ENCODE measurements at regions not wholly inside any gene's neighbourhood (a gene's known extent, or its start where the extent isn't known, plus 50 kb on each side); places are given as distances from the start of the nearest gene placed in this dataset.

GRCh38 chr11:79932612-79933011 lies 491.8 kb upstream of the TENM4 start:
- no peak for TF ChIP-seq CTCF (conservative IDR thresholded peaks at IDR 0.05; ENCODE audit: low read depth, low read length)
- no peak for TF ChIP-seq RAD21 (IDR thresholded peaks at IDR 0.05; ENCODE audit: low read length)
- no peak for TF ChIP-seq USF2 (IDR thresholded peaks at IDR 0.05; ENCODE audit: low read depth, low read length)
- TF ChIP-seq POLR2A (IDR thresholded peaks at IDR 0.05; ENCODE audit: low read depth, low read length) = no peak
- no peak for TF ChIP-seq RFX5 (IDR thresholded peaks at IDR 0.05; ENCODE audit: low read depth, low read length)
- TF ChIP-seq FOS (IDR thresholded peaks at IDR 0.05; ENCODE audit: low read depth, low read length) = no peak
- no peak for TF ChIP-seq BHLHE40 (IDR thresholded peaks at IDR 0.05; ENCODE audit: low read depth, low read length)
- no peak for TF ChIP-seq RCOR1 (IDR thresholded peaks at IDR 0.05; ENCODE audit: insufficient replicate concordance, low read length)
- TF ChIP-seq MAFK (IDR thresholded peaks at IDR 0.05; ENCODE audit: low read depth, low read length) = no peak
- TF ChIP-seq CEBPB (IDR thresholded peaks at IDR 0.05; ENCODE audit: low read depth, low read length) = no peak
- no peak for TF ChIP-seq SMC3 (IDR thresholded peaks at IDR 0.05; ENCODE audit: low read depth, low read length)
- no peak for TF ChIP-seq NFE2L2 (IDR thresholded peaks at IDR 0.05; ENCODE audit: low read depth, low read length)
- no peak for TF ChIP-seq CHD1 (IDR thresholded peaks at IDR 0.05; ENCODE audit: low read depth, low read length)
- no peak for TF ChIP-seq ELK1 (IDR thresholded peaks at IDR 0.05; ENCODE audit: borderline replicate concordance, low read depth, low read length)
